Astrocyte of the cerebellum (primary cell): ENCODE measurements at regions not wholly inside any gene's neighbourhood (a gene's known extent, or its start where the extent isn't known, plus 50 kb on each side); places are given as distances from the start of the nearest gene placed in this dataset.

Experiments
- DNase-seq: peaks from one replicate; pipeline ENCODE4 v3.0.0-alpha.2; 2011; ENCODE audit warnings: low read depth
- H3K4me3 ChIP-seq: 2 replicates; pipeline ENCODE4 v1.5.1; 2011; ENCODE audit warnings: mild to moderate bottlenecking, low read depth, low read length, moderate library complexity
- in situ Hi-C: cut with HindIII; loops from 2 replicates; pipeline ENCODE4 v1.10.0; 2017; ENCODE audit warnings: low sequenced_read_pairs
- TF ChIP-seq, protein P1 (sequence below): IDR thresholded peaks from 2 replicates; pipeline ENCODE4 v1.5.1; 2012; ENCODE audit warnings: low read length, low read depth, moderate library complexity, mild to moderate bottlenecking; ENCODE audit errors: missing control alignments

DNA sequence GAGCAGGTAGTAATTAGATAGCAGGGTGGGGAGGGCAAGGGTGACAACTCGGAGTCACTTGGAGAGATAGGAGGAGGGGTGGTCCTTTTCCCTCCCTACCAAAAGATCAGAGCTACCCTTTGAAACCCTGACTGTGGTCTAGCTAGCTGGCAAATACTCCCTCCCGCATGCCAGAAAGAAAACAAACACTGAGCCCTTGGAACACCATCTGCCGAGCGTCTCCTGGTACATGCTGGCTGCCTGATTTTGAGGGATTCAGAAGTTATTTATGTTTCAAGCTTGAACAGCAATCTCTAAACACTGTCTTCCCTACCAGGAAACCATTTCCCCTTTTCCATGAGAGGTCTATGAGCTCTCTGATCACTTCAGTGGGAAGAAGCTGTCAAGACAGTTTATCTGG, 291.6 kb upstream of the CFAP20DC start:
- in situ Hi-C loops: no loop called here
- TF ChIP-seq, protein P1, sequence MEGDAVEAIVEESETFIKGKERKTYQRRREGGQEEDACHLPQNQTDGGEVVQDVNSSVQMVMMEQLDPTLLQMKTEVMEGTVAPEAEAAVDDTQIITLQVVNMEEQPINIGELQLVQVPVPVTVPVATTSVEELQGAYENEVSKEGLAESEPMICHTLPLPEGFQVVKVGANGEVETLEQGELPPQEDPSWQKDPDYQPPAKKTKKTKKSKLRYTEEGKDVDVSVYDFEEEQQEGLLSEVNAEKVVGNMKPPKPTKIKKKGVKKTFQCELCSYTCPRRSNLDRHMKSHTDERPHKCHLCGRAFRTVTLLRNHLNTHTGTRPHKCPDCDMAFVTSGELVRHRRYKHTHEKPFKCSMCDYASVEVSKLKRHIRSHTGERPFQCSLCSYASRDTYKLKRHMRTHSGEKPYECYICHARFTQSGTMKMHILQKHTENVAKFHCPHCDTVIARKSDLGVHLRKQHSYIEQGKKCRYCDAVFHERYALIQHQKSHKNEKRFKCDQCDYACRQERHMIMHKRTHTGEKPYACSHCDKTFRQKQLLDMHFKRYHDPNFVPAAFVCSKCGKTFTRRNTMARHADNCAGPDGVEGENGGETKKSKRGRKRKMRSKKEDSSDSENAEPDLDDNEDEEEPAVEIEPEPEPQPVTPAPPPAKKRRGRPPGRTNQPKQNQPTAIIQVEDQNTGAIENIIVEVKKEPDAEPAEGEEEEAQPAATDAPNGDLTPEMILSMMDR: no peak
- no peak overlapping the region for H3K4me3 ChIP-seq
- no peak for DNase-seq

DNA sequence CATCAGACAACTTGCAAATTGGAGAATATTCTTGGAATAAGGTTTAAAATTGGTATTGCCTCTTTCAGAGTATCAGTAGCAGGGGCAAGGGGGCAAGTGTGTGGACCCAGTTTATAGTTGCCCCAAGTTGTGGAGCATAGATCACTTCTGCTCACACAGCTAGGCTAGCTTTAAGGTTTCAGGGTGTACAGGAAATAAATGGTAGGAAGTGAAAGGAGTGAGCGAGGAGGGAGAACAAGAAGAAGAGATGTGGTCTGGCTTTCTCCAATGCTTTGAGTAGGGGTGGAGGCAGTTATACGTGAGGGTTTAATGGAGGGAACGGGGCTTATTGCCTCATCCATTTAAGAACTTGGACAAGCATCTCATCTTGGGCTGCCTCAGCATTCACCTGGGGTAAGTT, 290.0 kb upstream of the CFAP20DC start:
- no peak for DNase-seq
- H3K4me3 ChIP-seq: no peak overlapping the region
- TF ChIP-seq, protein P1: no peak
- in situ Hi-C loops: no loop called here

DNA sequence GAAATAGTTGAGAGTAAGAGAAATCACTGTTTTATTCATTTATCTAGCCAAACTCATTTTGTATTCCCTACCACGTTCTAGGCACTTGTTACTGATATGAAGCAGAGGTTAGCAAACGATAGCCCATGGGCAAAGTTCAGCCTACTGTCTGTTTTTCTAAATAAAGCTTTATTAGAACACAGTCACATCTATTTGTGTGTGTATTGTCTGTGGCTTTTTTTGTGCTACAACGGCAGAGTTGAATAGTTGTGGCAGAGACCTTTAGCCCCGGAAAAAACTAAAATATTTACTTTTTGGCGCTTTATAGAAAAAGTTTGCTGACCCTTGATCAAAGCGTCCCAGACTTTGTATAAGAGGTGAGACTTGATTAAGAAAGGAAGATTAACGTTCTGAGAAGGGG, 289.1 kb upstream of the CFAP20DC start:
- TF ChIP-seq, protein P1: no peak
- no peak for DNase-seq

DNA sequence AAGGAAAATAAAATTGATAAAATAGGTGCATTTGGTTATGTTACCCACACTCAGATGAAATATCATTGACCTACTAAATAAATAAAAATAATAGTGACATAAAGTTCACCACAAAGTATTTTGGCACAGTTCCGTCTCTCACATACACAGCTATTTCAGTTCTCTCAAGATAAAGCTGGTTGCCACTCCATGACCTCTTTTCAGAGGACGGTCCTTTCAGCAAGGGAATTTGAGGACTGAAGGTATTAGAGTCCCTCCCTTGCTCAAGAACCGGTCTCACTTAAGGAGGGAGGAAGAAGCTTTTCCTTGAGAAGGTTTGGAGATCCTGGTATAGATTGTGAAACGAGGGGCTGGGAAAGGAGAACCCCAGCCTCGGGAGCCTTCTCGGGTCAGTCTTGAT, 285.5 kb upstream of the CFAP20DC start:
- in situ Hi-C loops: no loop called here
- no peak overlapping the region for H3K4me3 ChIP-seq
- DNase-seq: no peak
- TF ChIP-seq, protein P1: no peak

More for the DNA sequence above, 289.1 kb upstream of the CFAP20DC start:
- in situ Hi-C loops: no loop called here
- H3K4me3 ChIP-seq: no peak overlapping the region

DNA sequence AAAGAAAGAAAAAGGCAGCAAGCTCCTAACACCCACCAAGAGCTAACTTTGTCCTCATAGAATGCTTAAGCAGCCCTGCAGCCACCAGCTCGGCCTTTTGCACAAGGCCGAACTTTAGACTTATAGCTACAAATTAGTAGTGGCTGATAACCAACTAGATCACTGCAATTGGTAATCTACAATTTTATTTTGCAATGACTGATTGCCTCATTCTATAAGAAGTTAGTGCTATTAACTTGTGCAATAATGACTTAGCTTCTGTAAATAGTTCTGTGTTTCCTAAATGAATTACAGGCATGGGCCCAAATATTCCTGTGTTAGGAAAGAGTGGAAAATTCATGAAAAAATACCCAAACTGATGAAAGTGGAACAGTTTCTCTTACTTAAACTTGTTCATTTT, 284.8 kb upstream of the CFAP20DC start:
- TF ChIP-seq, protein P1: no peak
- no peak overlapping the region for H3K4me3 ChIP-seq
- no peak for DNase-seq
- in situ Hi-C loops: no loop called here

DNA sequence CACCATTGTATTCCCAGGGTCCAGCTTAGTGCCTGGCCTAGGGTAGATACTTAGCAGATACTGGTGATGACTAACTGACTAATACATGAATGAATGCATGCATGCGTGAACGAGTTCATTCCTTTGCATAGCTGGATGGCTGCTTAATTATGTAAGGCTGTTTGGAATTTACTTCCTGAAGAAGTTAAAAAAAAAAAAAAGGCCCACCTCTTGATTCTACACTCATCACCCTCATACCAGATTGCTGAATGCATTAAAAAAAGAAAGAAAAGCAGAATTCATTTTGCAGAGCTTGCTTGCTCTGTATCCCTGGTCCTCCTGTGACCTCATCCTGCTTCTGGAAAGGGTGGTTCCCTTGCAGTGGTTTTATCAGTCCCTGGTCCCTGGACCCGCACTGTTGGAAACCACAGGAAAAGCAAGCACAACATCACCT, 277.6 kb upstream of the CFAP20DC start:
- TF ChIP-seq, protein P1: no peak
- peak; percentile 93 for DNase-seq
- no peak overlapping the region for H3K4me3 ChIP-seq
- in situ Hi-C loops: no loop called here
